HG03060 (cell line): ENCODE measurements at regions not wholly inside any gene's neighbourhood (a gene's known extent, or its start where the extent isn't known, plus 50 kb on each side); places are given as distances from the start of the nearest gene placed in this dataset.
"Not testable (repeated sequence)": the region's sequence is repeated elsewhere in the genome, so short reads cannot be mapped to it uniquely, and the experiment has no call there.

ENCODE experiments used
- ATAC-seq: cut with Tn5 transposase; IDR thresholded peaks from one replicate; pipeline ENCODE4 v1.9.1; 2021; ENCODE audit warnings: low read depth, moderate number of reproducible peaks; ENCODE audit not compliant: unreplicated experiment

- ATAC-seq: no peak
Measured at GRCh38 chr9:21533597-21533996, 51.5 kb upstream of the IFNE start.

- ATAC-seq: no peak
Measured at GRCh38 chr9:21535396-21535795, 53.3 kb upstream of the IFNE start.

- no peak for ATAC-seq
Measured at GRCh38 chr9:21542787-21543186, 60.7 kb upstream of the IFNE start.

GRCh38 chr9:21543187-21543586 lies 61.1 kb upstream of the IFNE start:
- no peak for ATAC-seq

- not testable (repeated sequence) for ATAC-seq
Measured at GRCh38 chr9:21543816-21544215, 61.7 kb upstream of the IFNE start.

GRCh38 chr9:21546949-21547348 lies 64.8 kb upstream of the IFNE start:
- ATAC-seq: no peak

- no peak for ATAC-seq
Measured at GRCh38 chr9:21549251-21549765, 67.2 kb upstream of the IFNE start.

- ATAC-seq: no peak
Measured at GRCh38 chr9:21549890-21550289, 67.8 kb upstream of the IFNE start.

GRCh38 chr9:21550392-21550791 lies 68.3 kb upstream of the IFNE start:
- no peak for ATAC-seq

GRCh38 chr9:21551401-21551800 lies 69.3 kb upstream of the IFNE start:
- no peak for ATAC-seq

GRCh38 chr9:21552244-21553170 lies 70.4 kb upstream of the IFNE start:
- no peak for ATAC-seq

- no peak for ATAC-seq
Measured at GRCh38 chr9:21553441-21553840, 71.3 kb upstream of the IFNE start.

GRCh38 chr9:21554813-21555212 lies 72.7 kb upstream of the IFNE start:
- ATAC-seq: no peak

GRCh38 chr9:21555911-21556310 lies 73.8 kb upstream of the IFNE start:
- ATAC-seq: no peak

- ATAC-seq: no peak
Measured at GRCh38 chr9:21556581-21557427, 74.7 kb upstream of the IFNE start.

GRCh38 chr9:21557428-21557768 lies 75.3 kb upstream of the IFNE start:
- no peak for ATAC-seq

GRCh38 chr9:21558079-21558478 lies 76.0 kb upstream of the IFNE start:
- no peak for ATAC-seq

GRCh38 chr9:21558615-21559401 lies 76.7 kb upstream of the IFNE start:
- no peak for ATAC-seq

- no peak for ATAC-seq
Measured at GRCh38 chr9:21559402-21560280, 77.5 kb upstream of the IFNE start.

GRCh38 chr9:21560281-21560745 lies 78.2 kb upstream of the IFNE start:
- ATAC-seq: no peak
